OCI-LY3 (cell line): ENCODE measurements at regions not wholly inside any gene's neighbourhood (a gene's known extent, or its start where the extent isn't known, plus 50 kb on each side); places are given as distances from the start of the nearest gene placed in this dataset.

Experiments
- H2AFZ ChIP-seq: fragments of 200-600, 300-600 bp; shearing (Covaris generic); 2 replicates; pipeline ENCODE4 v1.6.0; 2014; ENCODE audit warnings: antibody characterized with exemption, low read depth, low read length
- H3K27ac ChIP-seq: fragments of 200-600, 300-600 bp; sonication (generic); 2 replicates; pipeline ENCODE4 v1.5.1; 2014; ENCODE audit warnings: mild to moderate bottlenecking, low read length, moderate library complexity, mixed read lengths
- H3K27me3 ChIP-seq: fragments of 200-600, 300-600 bp; sonication (generic); 2 replicates; pipeline ENCODE4 v1.6.1; 2014; ENCODE audit warnings: low read depth, low read length, mixed read lengths
- H3K36me3 ChIP-seq: fragments of 200-600, 300-600 bp; sonication (generic); replicated peaks from 2 replicates; pipeline ENCODE3; 2014; ENCODE audit warnings: low read depth, low read length, mixed read lengths
- H3K4me1 ChIP-seq: fragments of 300-600, 200-600 bp; sonication (generic); 2 replicates; pipeline ENCODE4 v1.6.1; 2014; ENCODE audit warnings: low read length, mixed read lengths
- H3K4me2 ChIP-seq: fragments of 200-600, 300-600 bp; sonication (generic); 2 replicates; pipeline ENCODE4 v1.6.1; 2014; ENCODE audit warnings: low read length, mixed read lengths
- H3K4me3 ChIP-seq: fragments of 300-600, 200-600 bp; sonication (generic); 2 replicates; pipeline ENCODE4 v1.5.1; 2014; ENCODE audit warnings: antibody characterized with exemption, mild to moderate bottlenecking, low read length, moderate library complexity
- H3K79me2 ChIP-seq: fragments of 300-600, 200-600 bp; shearing (Covaris generic); 2 replicates; pipeline ENCODE4 v1.6.1; 2014; ENCODE audit warnings: mild to moderate bottlenecking, low read length, mixed read lengths
- H3K9ac ChIP-seq: fragments of 300-600, 200-600 bp; shearing (Covaris generic); 2 replicates; pipeline ENCODE4 v1.6.0; 2014; ENCODE audit warnings: mild to moderate bottlenecking, low read length, moderate library complexity
- H3K9me3 ChIP-seq: fragments of 200-600, 300-600 bp; shearing (Covaris generic); 2 replicates; pipeline ENCODE4 v1.6.1; 2014; ENCODE audit warnings: low read length, mixed read lengths; ENCODE audit not compliant: insufficient read depth
- H4K20me1 ChIP-seq: fragments of 200-600, 300-600 bp; sonication (generic); 2 replicates; pipeline ENCODE4 v1.6.1; 2016; ENCODE audit warnings: low read length, mixed read lengths; ENCODE audit not compliant: insufficient read depth
- CTCF ChIP-seq: fragments of 200-600, 300-600 bp; sonication (generic); IDR thresholded peaks from 2 replicates; pipeline ENCODE4 v1.5.1; 2014; ENCODE audit warnings: antibody characterized with exemption, low read length, low read depth
- EZH2phosphoT487 ChIP-seq: fragments of 200-600 bp; shearing (Covaris generic); IDR thresholded peaks from 2 replicates; pipeline ENCODE4 v1.6.1; 2018; ENCODE audit warnings: antibody characterized with exemption, mixed run types, low read depth

- Histone ChIP-seq H3K4me1 (no peaks in the 10 kb centered on the region), H4K20me1 (no peaks in the 10 kb centered on the region)
These were observed 78.6 kb downstream of the EDN3 start for GRCh38 chr20:59378966-59379365.

GRCh38 chr20:59381689-59382088 lies 81.3 kb downstream of the EDN3 start:
- Histone ChIP-seq H2AFZ (no peak overlapping the region), H3K79me2 (no peaks in the 10 kb centered on the region), H3K4me2 (no peak overlapping the region), H3K27me3 (peaks cover 43% of the 10 kb centered on the region), H3K9ac (no peak overlapping the region), H4K20me1 (no peaks in the 10 kb centered on the region), H3K27ac (no peak overlapping the region), H3K9me3 (no peaks in the 10 kb centered on the region), H3K4me3 (no peak overlapping the region), H3K4me1 (no peaks in the 10 kb centered on the region), H3K36me3 (no peaks in the 10 kb centered on the region)
- no peak for TF ChIP-seq EZH2phosphoT487
- no peak for TF ChIP-seq CTCF

More at GRCh38 chr20:59378966-59379365, 78.6 kb downstream of the EDN3 start:
- TF ChIP-seq EZH2phosphoT487: no peak
- no peak for TF ChIP-seq CTCF
- Histone ChIP-seq H3K79me2 (no peaks in the 10 kb centered on the region), H3K27me3 (peaks cover 65% of the 10 kb centered on the region), H3K4me3 (no peak overlapping the region), H3K27ac (no peak overlapping the region), H2AFZ (no peak overlapping the region), H3K9me3 (no peaks in the 10 kb centered on the region), H3K4me2 (no peak overlapping the region), H3K9ac (no peak overlapping the region), H3K36me3 (no peaks in the 10 kb centered on the region)

- Histone ChIP-seq H3K4me1 (no peaks in the 10 kb centered on the region), H4K20me1 (no peaks in the 10 kb centered on the region), H3K27ac (no peak overlapping the region), H3K4me2 (no peak overlapping the region), H2AFZ (no peak overlapping the region), H3K27me3 (peaks cover 41% of the 10 kb centered on the region), H3K9me3 (no peaks in the 10 kb centered on the region), H3K36me3 (no peaks in the 10 kb centered on the region), H3K9ac (no peak overlapping the region), H3K4me3 (no peak overlapping the region), H3K79me2 (no peaks in the 10 kb centered on the region)
- TF ChIP-seq CTCF: no peak
- TF ChIP-seq EZH2phosphoT487: no peak
These were observed 81.8 kb downstream of the EDN3 start for GRCh38 chr20:59382157-59382725.

- Histone ChIP-seq H3K4me3 (no peak overlapping the region), H2AFZ (no peak overlapping the region), H3K36me3 (no peaks in the 10 kb centered on the region), H3K27me3 (peaks cover 39% of the 10 kb centered on the region), H3K4me2 (no peak overlapping the region), H3K4me1 (no peaks in the 10 kb centered on the region), H3K9ac (no peak overlapping the region), H4K20me1 (no peaks in the 10 kb centered on the region), H3K9me3 (no peaks in the 10 kb centered on the region), H3K79me2 (no peaks in the 10 kb centered on the region), H3K27ac (no peak overlapping the region)
- TF ChIP-seq EZH2phosphoT487: no peak
- no peak for TF ChIP-seq CTCF
These were observed 82.5 kb downstream of the EDN3 start for GRCh38 chr20:59382907-59383306.
